Myocyte (in vitro differentiated cells): ENCODE measurements at regions not wholly inside any gene's neighbourhood (a gene's known extent, or its start where the extent isn't known, plus 50 kb on each side); places are given as distances from the start of the nearest gene placed in this dataset.

Experiments
- DNase-seq: peaks from one replicate; pipeline ENCODE4 v3.0.0-alpha.2; 2012; ENCODE audit warnings: low read depth

DNA sequence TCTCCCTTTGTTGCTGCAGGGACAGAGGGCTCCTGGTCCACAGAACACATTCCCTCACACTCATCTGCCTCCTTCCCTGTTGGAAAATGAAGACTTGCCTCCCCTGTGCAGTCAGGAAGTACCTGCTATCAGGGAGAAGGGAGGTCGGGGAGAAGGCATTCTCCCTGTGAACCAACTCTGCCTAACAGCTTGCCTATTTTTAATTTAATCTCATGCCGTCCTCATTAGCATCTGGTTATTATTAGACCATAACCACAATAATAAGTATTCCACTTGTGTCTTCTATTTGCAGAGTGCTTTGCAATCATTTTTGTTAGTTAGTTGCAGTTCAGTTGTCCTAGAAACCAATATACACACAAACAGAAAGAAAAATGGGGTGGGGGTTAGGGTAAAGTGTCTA, 232.6 kb upstream of the SKOR2 start:
- DNase-seq: no peak

DNA sequence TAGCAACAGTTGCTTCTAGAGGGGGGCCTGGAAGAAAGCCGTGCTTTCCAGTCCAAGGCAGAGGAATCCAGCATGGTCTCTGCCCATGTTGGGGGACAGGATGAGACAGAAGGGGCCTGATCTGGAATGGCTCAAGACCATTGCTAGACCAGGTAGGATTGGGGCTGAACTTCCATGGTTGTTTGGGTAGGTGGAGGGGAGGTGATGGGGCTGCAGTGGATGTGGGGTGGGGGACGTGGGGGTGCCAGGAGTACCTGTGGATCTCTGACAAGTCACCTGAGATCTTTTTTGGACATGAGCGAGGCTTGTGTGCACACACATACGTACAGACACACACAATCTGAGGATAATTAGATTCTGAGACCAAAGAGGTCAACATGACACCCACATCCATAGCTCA, 228.7 kb upstream of the SKOR2 start:
- DNase-seq: no peak

DNA sequence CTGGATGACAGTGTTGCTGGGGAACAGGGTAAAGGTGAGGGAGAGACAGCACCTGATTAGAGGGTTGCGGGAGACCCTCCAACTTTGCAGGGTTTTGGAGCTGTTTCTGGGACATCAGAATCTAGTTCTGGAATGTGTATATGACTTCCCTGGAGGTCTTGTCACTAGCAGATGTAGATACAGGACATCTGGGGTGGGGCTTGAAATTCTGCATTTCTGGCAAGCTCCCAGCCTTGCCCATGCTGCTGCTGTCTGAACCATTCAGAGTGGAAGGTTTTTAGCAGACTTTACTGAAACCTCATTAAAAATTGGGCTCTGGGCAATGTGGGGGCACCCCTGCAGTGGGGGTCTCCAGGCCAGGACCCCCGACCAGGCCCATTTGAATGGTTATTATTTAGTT, 220.3 kb upstream of the SKOR2 start:
- DNase-seq: no peak

DNA sequence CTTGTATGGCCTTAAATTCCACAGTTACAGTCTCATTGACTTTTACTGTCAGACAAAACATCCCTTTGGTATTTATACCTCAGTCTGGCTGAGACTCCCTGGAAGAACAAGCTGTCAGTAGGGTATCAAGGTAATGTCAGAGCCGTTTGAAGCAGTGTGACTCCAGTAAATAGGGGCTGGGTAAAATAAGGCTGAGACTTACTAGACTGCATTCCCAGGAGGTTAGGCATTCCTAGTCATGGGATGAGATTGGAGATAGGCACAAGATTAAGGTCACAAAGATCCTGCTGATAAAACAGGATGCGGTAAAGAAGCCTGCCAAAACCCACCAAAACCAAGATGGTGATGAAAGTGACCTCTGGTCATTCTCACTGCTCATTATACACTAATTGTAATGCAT, 219.5 kb upstream of the SKOR2 start:
- DNase-seq: no peak

DNA sequence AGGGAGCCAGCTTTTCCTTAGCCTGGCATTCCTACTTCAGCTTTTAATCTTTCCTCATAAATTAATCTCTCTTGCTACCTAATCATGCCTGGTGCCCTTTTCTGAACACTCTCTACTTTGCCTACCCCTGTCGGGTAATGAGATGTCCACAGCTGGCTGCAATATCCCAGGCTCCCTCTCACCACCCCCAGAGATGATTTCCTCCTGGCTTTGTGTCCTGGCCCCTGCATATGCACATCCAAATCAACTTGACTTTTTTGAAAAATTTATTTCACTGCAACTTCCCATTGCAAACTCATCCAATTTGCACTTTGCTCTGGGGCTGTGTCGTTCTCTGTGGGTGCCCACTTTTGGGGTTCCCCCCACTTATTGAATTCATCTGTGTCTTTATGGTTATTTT, 218.1 kb upstream of the SKOR2 start:
- no peak for DNase-seq

DNA sequence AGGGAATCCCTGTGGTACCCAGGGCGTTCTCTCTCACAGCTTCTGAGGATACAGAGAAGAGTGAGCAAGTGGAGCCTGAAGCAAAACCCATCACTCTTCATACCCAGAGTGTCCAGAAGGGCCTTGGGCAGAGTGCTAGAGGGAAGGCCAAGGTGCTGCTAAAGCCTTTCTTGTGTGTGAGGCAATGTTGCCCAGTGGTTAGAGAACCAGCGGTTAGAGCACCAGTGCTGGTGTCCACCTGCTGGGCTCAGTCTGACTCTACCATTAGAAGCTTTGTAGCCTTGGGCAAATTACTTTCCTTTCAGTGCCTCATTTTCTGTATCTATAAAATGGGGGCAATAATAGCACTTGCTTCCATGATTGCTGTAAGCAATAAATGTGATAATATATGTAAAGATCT, 210.5 kb upstream of the SKOR2 start:
- no peak for DNase-seq

DNA sequence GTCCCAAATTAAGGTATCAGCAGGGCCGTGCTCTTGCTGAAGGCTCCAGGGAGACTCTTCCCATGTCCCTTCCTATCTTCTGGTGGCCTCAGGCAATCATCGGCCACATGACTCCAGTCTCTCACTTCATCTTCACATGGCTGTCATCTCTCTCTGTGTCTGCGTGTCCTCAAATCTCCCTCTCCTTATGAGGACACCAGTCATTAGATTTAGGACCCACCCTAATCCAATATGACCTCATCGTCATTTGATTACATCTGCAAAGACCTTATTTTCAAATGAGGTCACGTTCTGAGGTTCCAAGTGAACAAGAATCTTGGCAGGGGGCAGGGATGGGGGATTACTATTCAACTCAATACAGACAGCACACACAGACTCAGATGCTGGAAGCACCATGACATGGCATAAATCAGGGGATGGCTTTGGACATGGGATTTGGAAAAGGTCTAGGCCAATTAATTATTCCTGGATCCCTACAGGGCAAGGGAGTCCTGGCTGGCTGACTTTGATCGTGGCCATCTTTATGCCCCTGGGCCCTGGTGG, 210.0 kb upstream of the SKOR2 start:
- DNase-seq: no peak

DNA sequence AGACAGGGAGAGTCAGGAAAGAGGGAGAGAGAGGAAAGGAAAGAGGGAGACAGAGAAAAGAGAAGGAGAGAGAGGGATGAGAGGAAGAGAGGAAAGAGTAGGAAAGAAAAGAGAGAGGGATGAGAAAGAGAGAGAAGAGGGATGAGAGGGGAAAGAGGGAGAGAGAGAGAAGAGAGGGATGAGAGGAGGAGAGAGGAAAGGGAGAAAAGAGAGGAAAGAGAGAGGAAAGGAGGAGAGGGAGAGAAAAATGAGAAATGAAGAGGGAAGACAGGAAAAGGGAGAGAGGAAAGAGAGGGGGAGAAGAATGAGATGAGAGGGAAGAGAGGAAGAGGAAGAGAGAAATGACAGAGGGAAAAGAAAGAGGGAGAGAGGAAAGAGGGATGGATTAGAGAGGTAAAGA, 207.0 kb upstream of the SKOR2 start:
- no peak for DNase-seq

DNA sequence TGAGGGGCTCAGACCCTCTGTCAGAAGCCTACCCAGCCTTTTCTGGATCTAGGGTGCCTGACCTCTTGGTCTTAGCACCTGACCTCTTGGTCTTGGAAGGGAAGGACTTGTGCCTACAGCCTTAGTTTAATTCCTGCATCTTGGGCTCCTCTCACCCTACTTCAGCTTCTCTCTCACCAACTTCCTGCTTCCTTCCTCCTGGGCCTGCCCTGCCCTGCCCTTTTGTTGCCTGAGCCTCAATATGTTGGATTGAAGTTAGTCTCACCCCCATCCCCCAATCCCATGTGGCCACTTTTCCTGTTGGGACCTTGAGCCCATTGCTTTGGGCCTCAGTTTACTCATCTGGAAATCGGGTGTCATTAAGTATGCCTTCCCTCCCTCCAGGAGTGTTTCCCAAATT, 206.2 kb upstream of the SKOR2 start:
- no peak for DNase-seq

DNA sequence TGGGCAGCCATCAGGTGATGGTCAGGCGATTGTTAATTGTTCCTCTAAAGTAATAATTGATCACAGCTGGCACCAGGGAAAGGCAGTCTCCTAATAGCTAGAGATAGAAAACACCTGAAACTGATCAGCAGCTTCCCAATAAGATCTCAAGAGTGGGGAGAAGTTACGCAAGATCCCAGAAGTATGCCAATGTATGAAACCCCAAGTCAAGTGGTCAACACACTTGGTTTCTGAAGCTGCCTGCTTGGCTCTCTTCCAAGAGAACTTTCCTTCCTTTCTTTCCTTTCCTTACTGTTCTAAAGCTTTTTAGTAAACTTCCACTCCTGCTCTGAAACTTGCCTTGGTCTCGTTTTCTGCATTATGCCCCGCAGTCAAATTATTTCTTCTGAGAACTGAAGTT, 201.6 kb upstream of the SKOR2 start:
- no peak for DNase-seq

DNA sequence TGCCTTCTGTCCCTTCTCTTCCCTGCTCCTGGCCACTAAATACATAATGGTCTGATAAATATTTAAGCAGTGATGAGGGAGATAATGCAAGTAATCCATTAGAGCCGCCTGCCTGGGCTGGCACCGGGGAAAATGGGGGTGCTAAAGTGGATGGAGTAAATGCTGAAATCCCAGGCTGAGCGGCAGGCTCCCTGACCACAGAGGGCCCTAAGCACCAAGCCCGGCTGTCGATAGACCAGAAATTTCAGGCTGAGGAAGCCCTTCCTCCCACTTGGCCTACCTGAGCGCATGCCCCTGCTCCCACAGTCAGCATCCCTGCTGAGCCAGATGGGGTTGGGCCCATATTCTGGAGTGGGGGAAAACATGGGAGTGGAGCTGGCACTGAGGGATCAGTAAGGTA, 197.5 kb upstream of the SKOR2 start:
- DNase-seq: no peak

DNA sequence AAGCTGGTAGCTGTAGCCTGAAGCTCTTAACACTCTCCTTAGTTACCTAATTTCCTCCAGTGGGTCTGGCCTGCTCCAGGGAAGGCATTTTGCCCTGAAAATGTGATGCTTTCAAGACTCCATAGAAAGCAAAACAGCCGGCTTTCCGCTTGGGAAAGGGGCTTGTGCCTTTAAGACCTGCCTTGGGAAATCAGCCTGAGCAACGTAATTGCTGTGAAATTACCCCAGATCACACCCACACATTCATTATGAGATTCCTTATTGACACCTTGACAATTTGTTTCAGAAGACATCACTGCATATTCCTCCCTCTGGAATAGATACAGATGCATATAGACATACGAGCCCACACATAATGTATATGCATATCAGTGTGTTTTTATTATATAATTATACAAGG, 190.5 kb upstream of the SKOR2 start:
- no peak for DNase-seq

DNA sequence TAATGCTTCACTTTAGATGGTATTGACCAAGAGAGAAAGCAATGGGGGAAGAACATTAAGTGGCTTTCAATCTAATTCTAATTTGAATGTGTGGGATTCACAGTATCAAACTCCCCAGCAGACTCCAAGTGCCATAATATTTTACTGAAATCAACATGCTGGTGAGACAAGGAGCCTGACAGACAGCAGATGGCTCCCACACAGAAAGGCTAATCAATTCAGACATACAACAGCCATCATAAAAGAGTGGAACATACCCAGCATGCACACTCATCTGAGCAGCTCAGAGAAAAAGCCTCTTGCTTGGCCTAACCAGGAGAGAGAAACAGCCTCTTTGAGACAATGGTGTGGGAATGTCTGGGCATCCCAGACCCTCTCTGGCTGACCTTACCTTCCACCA, 186.5 kb upstream of the SKOR2 start:
- DNase-seq: no peak

DNA sequence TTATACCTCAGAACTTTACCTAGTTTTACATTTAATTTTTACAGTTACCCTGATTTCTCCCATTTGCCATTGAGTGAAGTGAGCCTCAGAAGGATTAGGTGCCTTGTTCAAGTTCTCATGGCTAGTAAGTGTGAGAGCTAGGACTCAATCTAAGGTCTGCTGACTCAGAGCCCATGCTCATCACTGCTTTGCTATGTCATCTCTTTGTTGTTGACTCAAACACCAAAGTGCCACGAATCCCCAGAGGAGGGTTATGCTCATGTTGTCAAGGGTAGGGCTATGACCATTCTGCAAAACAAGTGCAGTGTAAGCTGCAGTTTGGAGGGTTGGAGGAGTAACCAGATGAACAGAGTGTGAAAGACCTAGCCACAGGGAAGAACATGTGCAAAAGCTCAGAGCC, 185.4 kb upstream of the SKOR2 start:
- DNase-seq: no peak

DNA sequence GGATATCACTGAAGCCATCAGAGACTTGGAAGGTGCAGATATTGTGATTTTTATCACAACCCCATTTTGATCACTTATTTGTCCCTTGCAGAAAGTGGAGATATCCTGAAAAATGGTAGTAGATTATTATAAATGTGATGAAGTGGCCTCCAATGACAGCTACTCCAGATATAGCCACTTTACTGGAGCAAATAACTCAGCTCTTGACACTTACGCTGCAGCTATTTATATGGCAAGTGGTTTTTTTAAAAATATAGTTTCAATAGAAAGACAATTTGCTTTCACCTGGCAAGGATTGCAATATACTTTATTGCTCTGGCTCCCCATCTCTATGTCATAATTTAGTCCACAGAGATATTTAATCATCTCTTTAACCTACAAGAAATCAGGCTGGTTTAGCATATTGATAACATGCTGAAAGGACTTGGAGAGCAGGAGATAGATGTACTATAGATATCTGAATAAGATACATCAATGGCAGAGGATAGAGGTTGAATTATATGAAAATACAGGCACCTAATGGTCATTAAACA, 182.8 kb upstream of the SKOR2 start:
- no peak for DNase-seq

DNA sequence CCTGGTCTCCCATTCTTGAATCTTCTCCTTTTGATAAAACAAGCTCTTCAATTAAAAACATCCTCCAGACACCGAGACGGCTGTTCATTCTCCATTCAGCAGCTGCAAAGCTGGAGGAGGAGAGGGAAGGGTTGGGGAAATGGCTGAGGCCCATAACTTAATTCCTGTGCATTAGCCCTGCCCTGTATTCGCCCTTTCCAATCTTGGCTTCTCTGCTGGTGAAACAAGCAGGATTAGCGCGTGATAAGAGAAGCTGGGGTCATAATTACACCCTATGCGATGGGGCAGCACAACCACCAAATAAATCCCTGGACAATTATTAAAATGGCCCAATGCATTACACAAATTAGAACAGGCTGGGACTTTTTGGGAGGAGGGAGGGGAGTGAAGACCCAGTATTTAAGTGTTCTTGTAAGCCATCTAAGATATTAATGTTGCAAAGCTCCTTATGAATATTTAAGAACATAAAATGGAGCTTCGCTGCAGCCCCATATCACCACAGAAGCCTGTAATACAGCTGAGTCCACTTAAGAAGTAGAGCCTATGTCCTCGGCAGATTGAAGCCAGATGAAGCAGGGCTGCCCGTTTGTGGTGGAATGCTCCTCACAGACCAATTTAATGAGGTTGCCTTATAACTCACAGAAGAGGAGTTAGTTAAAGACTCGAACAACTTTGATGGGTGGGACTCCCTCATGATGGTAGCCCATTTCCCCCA, 176.6 kb upstream of the SKOR2 start:
- DNase-seq: no peak

DNA sequence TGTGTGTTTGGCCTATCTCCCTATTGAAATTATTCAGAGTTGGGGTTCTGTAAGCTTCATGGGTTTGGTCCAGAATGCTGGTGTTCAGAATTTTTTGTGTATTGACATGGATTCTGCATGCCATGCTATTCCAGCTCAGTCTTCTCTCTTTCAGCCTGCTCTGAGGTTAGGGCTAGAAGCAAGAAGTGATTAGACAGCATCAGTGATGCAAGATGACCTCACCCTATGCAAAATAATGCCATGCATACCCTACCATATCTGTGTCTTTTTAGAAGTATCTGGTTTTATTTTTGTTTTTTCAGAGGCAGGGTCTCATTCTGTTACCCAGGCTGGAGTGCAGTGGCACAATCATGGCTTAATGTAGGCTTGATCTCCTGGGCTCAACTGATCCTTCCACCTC, 175.6 kb upstream of the SKOR2 start:
- DNase-seq: no peak

DNA sequence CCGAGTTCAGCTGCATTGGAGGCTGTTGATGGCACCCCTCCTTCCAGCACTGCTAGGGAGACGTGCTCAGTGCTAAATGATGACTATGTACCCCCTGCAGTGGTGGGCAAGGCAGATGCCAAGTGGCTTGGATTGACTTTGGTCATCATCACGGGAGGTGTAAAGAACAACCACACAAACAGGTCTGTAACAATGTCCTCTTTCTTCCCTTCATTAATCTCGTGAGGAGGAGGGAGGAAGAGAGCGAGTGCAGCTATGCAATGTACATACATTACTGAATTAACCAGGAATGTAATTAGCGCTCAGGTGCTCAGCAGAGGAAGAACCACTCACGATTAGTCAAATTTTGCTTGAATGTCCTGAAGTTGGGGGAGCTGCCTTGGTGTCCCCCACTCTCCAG, 173.9 kb upstream of the SKOR2 start:
- no peak for DNase-seq

DNA sequence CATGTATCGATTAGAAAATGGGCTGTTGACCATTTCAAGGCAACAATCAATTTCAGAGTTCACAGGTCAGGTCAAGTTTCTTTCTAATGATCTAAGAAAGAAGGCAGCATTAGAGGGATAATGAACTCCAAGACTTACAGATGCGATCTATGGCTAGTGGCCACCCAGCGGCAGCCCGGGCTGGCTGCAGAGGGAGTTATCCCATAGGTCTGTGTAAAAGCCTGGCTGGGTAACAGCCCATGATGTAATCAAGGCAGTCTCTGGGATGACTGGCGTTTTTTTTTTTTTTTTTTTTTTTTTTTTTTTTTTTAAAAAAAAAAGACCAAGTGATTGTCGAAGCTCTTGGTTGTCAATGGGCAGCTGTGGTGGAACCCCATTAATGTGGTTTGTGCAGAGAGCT, 171.1 kb upstream of the SKOR2 start:
- DNase-seq: no peak

DNA sequence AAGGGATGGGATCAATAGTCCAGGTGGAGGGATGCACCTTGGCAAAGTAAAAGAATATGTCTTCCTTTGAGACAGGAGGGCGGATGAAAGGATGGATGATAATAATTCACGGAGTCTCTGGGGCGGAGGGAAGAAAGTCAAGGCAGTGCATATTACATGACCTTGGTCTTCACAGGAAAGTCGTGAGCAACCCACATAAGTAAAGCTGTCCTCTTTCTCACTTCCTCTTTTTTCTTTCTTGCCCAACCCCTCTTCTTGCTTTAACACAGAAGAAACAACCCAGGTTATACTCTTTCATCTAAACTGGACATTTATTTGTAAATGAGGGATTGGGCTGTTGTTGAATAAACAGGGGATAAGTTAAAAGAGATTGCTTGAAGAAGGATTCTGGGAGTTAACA, 168.7 kb upstream of the SKOR2 start:
- DNase-seq: no peak

DNA sequence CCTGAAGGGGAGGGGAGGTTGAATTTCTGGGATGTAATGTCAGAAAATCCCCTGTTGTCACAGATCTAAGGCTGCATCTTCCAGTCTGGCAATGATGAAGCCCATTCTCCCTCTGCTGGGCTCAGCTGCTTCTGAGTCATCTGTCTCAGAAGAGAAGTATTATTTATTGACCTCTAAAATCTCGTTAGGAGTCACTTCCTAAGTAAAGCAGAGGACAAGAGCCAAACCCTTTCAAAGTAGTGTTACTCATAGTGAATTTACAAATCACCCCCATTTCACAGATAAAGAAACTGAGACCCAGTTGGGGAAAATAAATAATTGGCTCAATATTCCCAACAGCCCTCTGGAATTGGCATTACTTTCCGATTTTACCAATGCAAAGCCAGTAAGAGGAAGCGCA, 167.3 kb upstream of the SKOR2 start:
- no peak for DNase-seq

DNA sequence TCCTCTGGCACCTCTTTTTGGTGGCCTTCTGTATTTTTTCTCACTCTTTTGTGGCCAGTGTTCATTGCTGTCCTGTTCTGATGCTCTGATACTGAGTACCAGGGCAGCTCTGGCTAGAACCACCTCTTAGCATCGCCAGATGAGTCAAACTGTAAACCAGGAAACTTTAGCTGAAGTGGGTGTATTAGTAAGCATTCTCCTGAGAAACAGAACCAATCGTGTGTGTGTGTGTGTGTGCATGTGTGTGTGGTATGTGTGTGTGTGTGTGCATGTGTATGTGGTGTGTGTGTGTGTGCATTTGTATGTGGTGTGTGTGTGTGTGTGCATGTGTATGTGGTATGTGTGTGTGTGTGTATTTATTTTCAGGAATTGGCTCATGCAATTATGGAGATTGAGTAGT, 166.3 kb upstream of the SKOR2 start:
- no peak for DNase-seq

DNA sequence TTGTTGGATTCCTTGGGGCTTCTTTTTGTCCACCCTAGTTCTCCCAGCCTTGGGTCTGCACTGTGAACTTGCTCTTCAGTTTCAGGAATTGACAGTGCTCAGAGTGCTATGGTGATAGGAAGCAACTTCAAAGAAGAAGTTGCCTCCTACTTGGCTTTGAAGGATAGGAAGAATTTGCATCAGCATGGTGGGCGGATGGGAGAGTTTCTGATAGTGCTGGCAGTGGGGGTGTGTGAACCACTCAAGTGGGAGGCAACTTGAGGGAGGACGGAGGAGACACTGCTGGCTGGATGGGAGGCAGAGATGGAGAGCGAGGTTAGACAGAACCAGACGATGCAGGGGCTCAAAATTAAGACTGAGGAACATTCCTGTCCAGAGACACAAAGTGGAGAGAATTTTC, 164.4 kb upstream of the SKOR2 start:
- DNase-seq: no peak

DNA sequence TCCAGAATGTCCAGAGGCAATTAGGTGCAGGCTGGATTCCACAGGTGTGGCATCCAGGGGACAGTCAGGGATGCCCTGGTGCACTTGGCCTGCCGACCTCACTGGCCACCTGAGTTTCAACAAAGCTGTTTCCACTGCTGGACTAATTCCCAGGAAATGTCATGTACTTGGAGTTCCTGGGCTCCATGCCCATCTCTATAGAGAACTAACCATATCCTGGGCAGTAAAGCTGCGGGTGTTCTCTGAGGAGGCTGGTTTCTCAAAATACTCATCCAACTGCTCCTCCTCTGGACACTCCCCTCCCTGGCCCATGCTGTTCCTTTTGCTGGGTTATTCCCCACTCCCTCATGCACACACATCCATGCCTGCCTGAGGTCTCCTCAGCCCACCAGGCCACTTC, 161.9 kb upstream of the SKOR2 start:
- no peak for DNase-seq
